ENCODE measurements at regions not wholly inside any gene's neighbourhood (a gene's known extent, or its start where the extent isn't known, plus 50 kb on each side); places are given as distances from the start of the nearest gene placed in this dataset.

GRCh38 chr6:23870496-23870895, 255.5 kb upstream of the NRSN1 start:
- DNase-seq (ENCODE audit: extremely low spot score) = no peak
- H3K36me3 ChIP-seq = no peaks in the 10 kb centered on the region

GRCh38 chr6:23873161-23873560, 252.9 kb upstream of the NRSN1 start:
- 75% methylated on average over 1 of the region's 1 CpG for WGBS
- DNase-seq (ENCODE audit: extremely low spot score) = no peak
- no peaks in the 10 kb centered on the region for H3K9me3 ChIP-seq
- no peak overlapping the region for H3K4me3 ChIP-seq
- TF ChIP-seq CTCF (IDR thresholded peaks at IDR 0.05) = no peak
- no peak for TF ChIP-seq POLR2A (IDR thresholded peaks at IDR 0.05; ENCODE audit: low read depth)
- no peak for TF ChIP-seq EP300 (IDR thresholded peaks at IDR 0.05)
- TF ChIP-seq POLR2AphosphoS5 (IDR thresholded peaks at IDR 0.05) = no peak
- H3K27ac ChIP-seq (replicated peaks in 1 of 4) = no peak overlapping the region
- H3K4me1 ChIP-seq = no peaks in the 10 kb centered on the region
- no peaks in the 10 kb centered on the region for H3K27me3 ChIP-seq
- H3K36me3 ChIP-seq = no peaks in the 10 kb centered on the region
- intact Hi-C loops (cut with DNase I) = no loop called here

More at GRCh38 chr6:23870496-23870895, 255.5 kb upstream of the NRSN1 start:
- Histone ChIP-seq H3K27ac (replicated peaks in 1 of 4) (no peak overlapping the region), H3K27me3 (no peaks in the 10 kb centered on the region), H3K4me1 (no peaks in the 10 kb centered on the region), H3K4me3 (no peak overlapping the region), H3K9me3 (no peaks in the 10 kb centered on the region)
- no peak for TF ChIP-seq EP300 (IDR thresholded peaks at IDR 0.05)
- TF ChIP-seq CTCF (IDR thresholded peaks at IDR 0.05) = no peak
- no peak for TF ChIP-seq POLR2AphosphoS5 (IDR thresholded peaks at IDR 0.05)
- TF ChIP-seq POLR2A (IDR thresholded peaks at IDR 0.05; ENCODE audit: low read depth) = no peak
- intact Hi-C loops (cut with DNase I) = no loop called here

GRCh38 chr6:23875006-23875405, 251.0 kb upstream of the NRSN1 start:
- TF ChIP-seq POLR2AphosphoS5 (IDR thresholded peaks at IDR 0.05) (no peak), EP300 (IDR thresholded peaks at IDR 0.05) (no peak)
- no peaks in the 10 kb centered on the region for H3K4me1 ChIP-seq
- intact Hi-C loops (cut with DNase I) = no loop called here
- H3K27ac ChIP-seq (replicated peaks in 1 of 4) = no peak overlapping the region
- H3K4me3 ChIP-seq = no peak overlapping the region
- H3K9me3 ChIP-seq = no peaks in the 10 kb centered on the region
- WGBS = 73% methylated on average over 1 of the region's 1 CpG
- no peaks in the 10 kb centered on the region for H3K27me3 ChIP-seq
- H3K36me3 ChIP-seq = no peaks in the 10 kb centered on the region
- DNase-seq (ENCODE audit: extremely low spot score) = no peak

GRCh38 chr6:23879816-23880215, 246.2 kb upstream of the NRSN1 start:
- Histone ChIP-seq H3K4me3 (no peak overlapping the region), H3K27ac (replicated peaks in 1 of 4) (no peak overlapping the region), H3K27me3 (no peaks in the 10 kb centered on the region), H3K9me3 (no peaks in the 10 kb centered on the region), H3K4me1 (no peaks in the 10 kb centered on the region), H3K36me3 (no peaks in the 10 kb centered on the region)
- no peak for DNase-seq (ENCODE audit: extremely low spot score)
- 83% methylated on average over 3 of the region's 3 CpGs for WGBS
- intact Hi-C loops (cut with DNase I) = no loop called here
- TF ChIP-seq POLR2A (IDR thresholded peaks at IDR 0.05; ENCODE audit: low read depth) (no peak), EP300 (IDR thresholded peaks at IDR 0.05) (no peak), POLR2AphosphoS5 (IDR thresholded peaks at IDR 0.05) (no peak), CTCF (IDR thresholded peaks at IDR 0.05) (no peak)

GRCh38 chr6:23890543-23891227, 235.3 kb upstream of the NRSN1 start:
- Histone ChIP-seq H3K4me1 (no peaks in the 10 kb centered on the region), H3K27me3 (no peaks in the 10 kb centered on the region), H3K9me3 (no peaks in the 10 kb centered on the region), H3K4me3 (no peak overlapping the region), H3K27ac (replicated peaks in 1 of 4) (no peak overlapping the region), H3K36me3 (no peaks in the 10 kb centered on the region)
- intact Hi-C loops (cut with DNase I) = no loop called here
- TF ChIP-seq CTCF (IDR thresholded peaks at IDR 0.05) (no peak), POLR2AphosphoS5 (IDR thresholded peaks at IDR 0.05) (no peak), POLR2A (IDR thresholded peaks at IDR 0.05; ENCODE audit: low read depth) (no peak), EP300 (IDR thresholded peaks at IDR 0.05) (no peak)
- no peak for DNase-seq (ENCODE audit: extremely low spot score)
- 75% methylated on average over 3 of the region's 3 CpGs for WGBS

Measured in esophagus muscularis mucosa (tissue), 4 donors.